OCI-LY7 (cell line): ENCODE measurements at regions not wholly inside any gene's neighbourhood (a gene's known extent, or its start where the extent isn't known, plus 50 kb on each side); places are given as distances from the start of the nearest gene placed in this dataset.

Experiments used
- BruUV-seq: library from RNA; stranded (reverse); fragments of 400-500 nt; replicated peaks from 2 replicates; lab custom pipeline; 2021; lab: Mats Ljungman, UMichigan
- CTCF ChIA-PET: fragments of 300-600 bp; sonication (Branson Sonifier 250); formaldehyde crosslinking; loops from one replicate; lab custom pipeline; 2022; ENCODE audit warnings: antibody characterized with exemption; ENCODE audit not compliant: unreplicated experiment; lab: Charles Lee
- POLR2A ChIA-PET: fragments of 300-600 bp; sonication (Branson Sonifier 250); formaldehyde crosslinking; loops from one replicate; lab custom pipeline; 2022; ENCODE audit warnings: antibody characterized with exemption; lab: Charles Lee
- DNase-seq: peaks from one replicate; pipeline ENCODE4 v3.0.0-alpha.2; 2015; ENCODE audit warnings: low spot score
- H2AFZ ChIP-seq: fragments of 200-600 bp; sonication (generic), shearing (Covaris generic); 2 replicates; pipeline ENCODE4 v1.6.1; 2014; ENCODE audit warnings: mild to moderate bottlenecking, antibody characterized with exemption, low read length, moderate library complexity
- H3K27ac ChIP-seq: fragments of 200-600 bp; sonication (generic); 2 replicates; pipeline ENCODE4 v1.5.1; 2014; ENCODE audit warnings: mixed run types, low read depth, mild to moderate bottlenecking, moderate library complexity, low read length, inconsistent platforms; ENCODE audit not compliant: poor library complexity, severe bottlenecking
- H3K36me3 ChIP-seq: fragments of 200-600 bp; sonication (generic); 2 replicates; pipeline ENCODE4 v1.6.1; 2014; ENCODE audit warnings: mild to moderate bottlenecking, antibody characterized with exemption, low read length, moderate library complexity, mixed read lengths; ENCODE audit not compliant: insufficient read depth
- H3K4me1 ChIP-seq: fragments of 200-600 bp; sonication (generic); 2 replicates; pipeline ENCODE4 v1.5.1; 2014; ENCODE audit warnings: mild to moderate bottlenecking, low read length; ENCODE audit not compliant: insufficient read depth, poor library complexity, severe bottlenecking
- H3K4me2 ChIP-seq: fragments of 200-600 bp; sonication (generic); 2 replicates; pipeline ENCODE4 v1.6.1; 2014; ENCODE audit warnings: mild to moderate bottlenecking, low read length
- H3K4me3 ChIP-seq: fragments of 200-600 bp; sonication (generic); 2 replicates; pipeline ENCODE4 v1.5.1; 2014; ENCODE audit warnings: mild to moderate bottlenecking, low read depth, low read length; ENCODE audit not compliant: poor library complexity, severe bottlenecking
- H3K79me2 ChIP-seq: fragments of 200-600 bp; sonication (generic); 2 replicates; pipeline ENCODE4 v1.6.1; 2016; ENCODE audit warnings: low read depth, mild to moderate bottlenecking, low read length, moderate library complexity, mixed read lengths; ENCODE audit not compliant: insufficient read depth
- H3K9me2 ChIP-seq: fragments of 200-600 bp; sonication (generic); 2 replicates; pipeline ENCODE4 v1.6.1; 2016; ENCODE audit warnings: mild to moderate bottlenecking, low read length, mixed read lengths; ENCODE audit not compliant: insufficient read depth
- H3K9me3 ChIP-seq: fragments of 200-600 bp; sonication (generic); 2 replicates; pipeline ENCODE4 v1.6.1; 2014; ENCODE audit warnings: mild to moderate bottlenecking, mixed run types, low read length, mixed read lengths
- H4K20me1 ChIP-seq: fragments of 200-600 bp; sonication (generic); 2 replicates; pipeline ENCODE4 v1.6.1; 2014; ENCODE audit warnings: mild to moderate bottlenecking, antibody characterized with exemption, low read length, moderate library complexity, mixed read lengths; ENCODE audit not compliant: insufficient read depth
- EZH2phosphoT487 ChIP-seq: fragments of 200-600 bp; sonication (generic); IDR thresholded peaks from 2 replicates; pipeline ENCODE4 v1.6.1; 2018; ENCODE audit warnings: low read depth, borderline replicate concordance, mild to moderate bottlenecking, mixed run types, antibody characterized with exemption, low read length, moderate library complexity, mixed read lengths
- intact Hi-C: fragments of 100-400 bp; cut with micrococcal nuclease; formaldehyde crosslinking; loops from one replicate; pipeline ENCODE4 v1.10.0; 2022; ENCODE audit not compliant: unreplicated experiment
- TF ChIP-seq, protein P1 (sequence below): fragments of 200-600 bp; sonication (generic); conservative IDR thresholded peaks from 2 replicates; pipeline ENCODE4 v1.5.1; 2014; ENCODE audit warnings: mild to moderate bottlenecking, antibody characterized with exemption, low read length, moderate library complexity, mixed read lengths

- H3K9me2 ChIP-seq = no peaks in the 10 kb centered on the region
- POLR2A ChIA-PET = interaction anchor here (1.1 kb wide), 1 partner anchor 14 kb away, joined by 3 read pairs; no protein-coding TSS in a partner anchor
- H3K27ac ChIP-seq = no peak overlapping the region
- H2AFZ ChIP-seq = no peak overlapping the region
- intact Hi-C loops = loop anchor here (5.0 kb wide), 1 partner anchor 37 kb away; no protein-coding TSS in a partner anchor
- DNase-seq = no peak
- no peaks in the 10 kb centered on the region for H4K20me1 ChIP-seq
- no peaks in the 10 kb centered on the region for H3K79me2 ChIP-seq
- H3K4me3 ChIP-seq = no peak overlapping the region
- H3K4me1 ChIP-seq = no peaks in the 10 kb centered on the region
- CTCF ChIA-PET = interaction anchor here (1.0 kb wide), 1 partner anchor 142 kb away, joined by 3 read pairs; no protein-coding TSS in a partner anchor
- no peaks in the 10 kb centered on the region for H3K36me3 ChIP-seq
- BruUV-seq = no TSS peak
- H3K4me2 ChIP-seq = no peak overlapping the region
- TF ChIP-seq, protein P1, sequence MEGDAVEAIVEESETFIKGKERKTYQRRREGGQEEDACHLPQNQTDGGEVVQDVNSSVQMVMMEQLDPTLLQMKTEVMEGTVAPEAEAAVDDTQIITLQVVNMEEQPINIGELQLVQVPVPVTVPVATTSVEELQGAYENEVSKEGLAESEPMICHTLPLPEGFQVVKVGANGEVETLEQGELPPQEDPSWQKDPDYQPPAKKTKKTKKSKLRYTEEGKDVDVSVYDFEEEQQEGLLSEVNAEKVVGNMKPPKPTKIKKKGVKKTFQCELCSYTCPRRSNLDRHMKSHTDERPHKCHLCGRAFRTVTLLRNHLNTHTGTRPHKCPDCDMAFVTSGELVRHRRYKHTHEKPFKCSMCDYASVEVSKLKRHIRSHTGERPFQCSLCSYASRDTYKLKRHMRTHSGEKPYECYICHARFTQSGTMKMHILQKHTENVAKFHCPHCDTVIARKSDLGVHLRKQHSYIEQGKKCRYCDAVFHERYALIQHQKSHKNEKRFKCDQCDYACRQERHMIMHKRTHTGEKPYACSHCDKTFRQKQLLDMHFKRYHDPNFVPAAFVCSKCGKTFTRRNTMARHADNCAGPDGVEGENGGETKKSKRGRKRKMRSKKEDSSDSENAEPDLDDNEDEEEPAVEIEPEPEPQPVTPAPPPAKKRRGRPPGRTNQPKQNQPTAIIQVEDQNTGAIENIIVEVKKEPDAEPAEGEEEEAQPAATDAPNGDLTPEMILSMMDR = no peak
- no peak for TF ChIP-seq EZH2phosphoT487
- no peaks in the 10 kb centered on the region for H3K9me3 ChIP-seq
Measured at GRCh38 chr15:26075770-26076169, 212.6 kb upstream of the ATP10A start.

DNA sequence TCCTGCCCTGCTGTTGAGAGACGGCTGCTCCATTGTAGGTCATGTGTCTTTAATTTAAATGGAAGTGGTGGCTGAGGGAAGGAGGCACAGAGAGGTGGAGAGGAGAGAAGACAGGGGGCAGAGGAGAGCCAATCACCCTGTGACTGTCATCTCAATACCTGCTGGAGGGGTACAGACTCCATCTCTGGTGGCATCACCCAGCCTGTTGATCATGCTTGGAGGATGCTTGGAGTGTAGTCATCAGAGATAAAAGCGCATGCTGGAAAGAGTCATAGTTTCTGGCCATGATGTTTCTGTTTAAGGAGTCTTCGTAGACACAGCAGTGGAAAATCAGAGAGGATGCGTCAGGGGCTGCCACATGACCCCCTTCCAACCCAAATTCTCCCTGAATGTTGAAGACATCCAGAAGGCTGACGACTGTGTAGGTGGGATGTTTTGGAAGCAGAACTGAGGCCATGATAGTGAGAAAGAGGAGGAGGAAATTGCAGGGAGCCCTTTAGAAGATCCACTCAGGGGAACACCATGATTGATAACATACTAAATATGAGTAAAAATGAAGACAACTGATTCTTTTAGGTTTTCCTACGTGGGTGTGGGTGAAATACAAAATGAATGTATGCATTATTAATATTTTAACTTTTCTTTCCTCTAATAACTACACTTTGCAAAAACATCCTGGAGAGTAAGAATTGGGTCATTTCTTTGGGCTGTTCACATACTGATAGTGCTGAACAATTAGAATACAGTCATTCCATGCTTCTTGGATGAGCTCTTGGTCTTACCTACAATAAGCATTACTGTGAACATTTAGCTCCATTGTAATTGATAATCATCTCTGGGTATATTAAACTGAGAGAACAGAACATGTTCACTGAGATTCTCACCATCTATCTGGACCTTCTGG lies 210.6 kb upstream of the ATP10A start:
- CTCF ChIA-PET = no interaction called here
- Histone ChIP-seq H3K4me2 (no peak overlapping the region), H3K9me2 (no peaks in the 10 kb centered on the region), H3K79me2 (no peaks in the 10 kb centered on the region), H3K9me3 (no peaks in the 10 kb centered on the region), H3K27ac (no peak overlapping the region), H3K4me1 (no peaks in the 10 kb centered on the region), H3K36me3 (no peaks in the 10 kb centered on the region), H4K20me1 (no peaks in the 10 kb centered on the region), H3K4me3 (no peak overlapping the region), H2AFZ (no peak overlapping the region)
- no peak for TF ChIP-seq EZH2phosphoT487
- TF ChIP-seq, protein P1 = no peak
- POLR2A ChIA-PET = interaction anchor here (0.5 kb wide), 1 partner anchor 51 kb away, joined by 4 read pairs; no protein-coding TSS in a partner anchor
- DNase-seq = no peak
- intact Hi-C loops = no loop called here
- no TSS peak for BruUV-seq
